Colonic mucosa (tissue), 4 donors: ENCODE measurements at regions not wholly inside any gene's neighbourhood (a gene's known extent, or its start where the extent isn't known, plus 50 kb on each side); places are given as distances from the start of the nearest gene placed in this dataset.

Experiments
- DNase-seq: peaks from one replicate; pipeline ENCODE4 v3.0.0-alpha.2; 2020
- H3K27ac ChIP-seq: fragments of 200-600 bp; one replicate; pipeline ENCODE4 v1.8.0; 2021
- H3K27me3 ChIP-seq: fragments of 200-600 bp; one replicate; pipeline ENCODE4 v1.8.0; 2021
- H3K36me3 ChIP-seq: fragments of 200-600 bp; one replicate; pipeline ENCODE4 v1.8.0; 2021
- H3K4me1 ChIP-seq: fragments of 200-600 bp; one replicate; pipeline ENCODE4 v1.8.0; 2021; ENCODE audit warnings: mild to moderate bottlenecking
- H3K4me3 ChIP-seq: fragments of 200-600 bp; one replicate; pipeline ENCODE4 v1.8.0; 2021
- H3K9ac ChIP-seq, 2 donors: one replicate each; pipeline ENCODE4 v1.7.0; 2013; ENCODE audit warnings: control low read depth in 2 of 2, low read depth in 2 of 2, low read length in 2 of 2
- H3K9me3 ChIP-seq: fragments of 200-600 bp; one replicate; pipeline ENCODE4 v1.8.0; 2021
- intact Hi-C: fragments of 100-400 bp; cut with DNase I; formaldehyde crosslinking; loops from one replicate; pipeline ENCODE4 v1.14.1; 2022
- TF ChIP-seq, protein P1 (sequence below): fragments of 200-600 bp; IDR thresholded peaks from one replicate; pipeline ENCODE4 v1.8.0; 2022; ENCODE audit warnings: antibody characterized with exemption, mild to moderate bottlenecking
- donor health status: healthy.
- donor health status: DM: no; HTN: no; CAD: no.
- donor health status: DM: no; HTN: no; CAD: no.

DNA sequence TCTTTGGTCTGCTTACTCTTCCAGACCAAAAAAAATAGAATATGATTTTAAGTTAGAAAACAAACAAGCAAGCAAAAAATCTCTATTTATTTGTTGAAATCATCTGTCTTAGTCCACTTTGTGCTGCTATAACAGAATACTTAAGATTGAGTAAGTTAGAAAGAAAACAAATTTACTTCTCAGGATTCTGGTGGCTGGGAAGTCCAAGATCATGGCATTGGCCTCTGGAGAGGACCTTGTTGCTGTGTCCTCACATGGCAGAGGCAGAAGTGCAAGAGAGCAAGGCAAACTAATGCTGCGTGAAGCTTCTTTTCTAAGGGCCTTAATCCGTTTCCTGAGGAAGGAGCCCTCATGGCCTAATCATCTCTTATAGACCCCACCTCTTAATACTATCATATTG is 156.2 kb downstream of the SPP2 start:
- H3K4me3 ChIP-seq: no peak overlapping the region
- H3K27me3 ChIP-seq: no peaks in the 10 kb centered on the region
- H3K9ac ChIP-seq: no peak overlapping the region
- DNase-seq: no peak
- H3K9me3 ChIP-seq: no peaks in the 10 kb centered on the region
- TF ChIP-seq, protein P1, sequence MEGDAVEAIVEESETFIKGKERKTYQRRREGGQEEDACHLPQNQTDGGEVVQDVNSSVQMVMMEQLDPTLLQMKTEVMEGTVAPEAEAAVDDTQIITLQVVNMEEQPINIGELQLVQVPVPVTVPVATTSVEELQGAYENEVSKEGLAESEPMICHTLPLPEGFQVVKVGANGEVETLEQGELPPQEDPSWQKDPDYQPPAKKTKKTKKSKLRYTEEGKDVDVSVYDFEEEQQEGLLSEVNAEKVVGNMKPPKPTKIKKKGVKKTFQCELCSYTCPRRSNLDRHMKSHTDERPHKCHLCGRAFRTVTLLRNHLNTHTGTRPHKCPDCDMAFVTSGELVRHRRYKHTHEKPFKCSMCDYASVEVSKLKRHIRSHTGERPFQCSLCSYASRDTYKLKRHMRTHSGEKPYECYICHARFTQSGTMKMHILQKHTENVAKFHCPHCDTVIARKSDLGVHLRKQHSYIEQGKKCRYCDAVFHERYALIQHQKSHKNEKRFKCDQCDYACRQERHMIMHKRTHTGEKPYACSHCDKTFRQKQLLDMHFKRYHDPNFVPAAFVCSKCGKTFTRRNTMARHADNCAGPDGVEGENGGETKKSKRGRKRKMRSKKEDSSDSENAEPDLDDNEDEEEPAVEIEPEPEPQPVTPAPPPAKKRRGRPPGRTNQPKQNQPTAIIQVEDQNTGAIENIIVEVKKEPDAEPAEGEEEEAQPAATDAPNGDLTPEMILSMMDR: no peak
- H3K36me3 ChIP-seq: no peaks in the 10 kb centered on the region
- no peak overlapping the region for H3K27ac ChIP-seq
- no peaks in the 10 kb centered on the region for H3K4me1 ChIP-seq
- intact Hi-C loops: no loop called here

DNA sequence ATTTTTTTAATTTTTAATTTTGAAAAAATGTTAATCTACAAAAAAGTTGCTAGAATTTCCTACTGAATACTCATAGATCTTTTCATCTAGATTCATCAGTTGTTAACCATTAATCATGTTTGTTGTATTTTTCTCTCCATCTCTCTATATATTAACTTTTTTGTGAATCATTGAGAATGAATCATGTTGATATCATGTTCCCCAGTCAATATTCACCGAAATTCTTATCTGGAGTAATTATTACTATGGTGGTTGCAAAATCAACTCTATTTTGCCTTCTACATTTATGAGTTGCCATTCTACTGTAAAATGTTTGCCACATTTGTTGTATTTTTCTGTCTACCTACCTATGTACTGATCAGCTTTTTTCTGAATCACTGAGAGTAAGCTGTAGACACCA is 154.0 kb downstream of the SPP2 start:
- TF ChIP-seq, protein P1: no peak
- Histone ChIP-seq H3K9me3 (no peaks in the 10 kb centered on the region), H3K36me3 (no peaks in the 10 kb centered on the region), H3K9ac (no peak overlapping the region), H3K4me1 (no peaks in the 10 kb centered on the region), H3K27me3 (no peaks in the 10 kb centered on the region), H3K27ac (no peak overlapping the region), H3K4me3 (no peak overlapping the region)
- intact Hi-C loops: no loop called here
- DNase-seq: no peak

DNA sequence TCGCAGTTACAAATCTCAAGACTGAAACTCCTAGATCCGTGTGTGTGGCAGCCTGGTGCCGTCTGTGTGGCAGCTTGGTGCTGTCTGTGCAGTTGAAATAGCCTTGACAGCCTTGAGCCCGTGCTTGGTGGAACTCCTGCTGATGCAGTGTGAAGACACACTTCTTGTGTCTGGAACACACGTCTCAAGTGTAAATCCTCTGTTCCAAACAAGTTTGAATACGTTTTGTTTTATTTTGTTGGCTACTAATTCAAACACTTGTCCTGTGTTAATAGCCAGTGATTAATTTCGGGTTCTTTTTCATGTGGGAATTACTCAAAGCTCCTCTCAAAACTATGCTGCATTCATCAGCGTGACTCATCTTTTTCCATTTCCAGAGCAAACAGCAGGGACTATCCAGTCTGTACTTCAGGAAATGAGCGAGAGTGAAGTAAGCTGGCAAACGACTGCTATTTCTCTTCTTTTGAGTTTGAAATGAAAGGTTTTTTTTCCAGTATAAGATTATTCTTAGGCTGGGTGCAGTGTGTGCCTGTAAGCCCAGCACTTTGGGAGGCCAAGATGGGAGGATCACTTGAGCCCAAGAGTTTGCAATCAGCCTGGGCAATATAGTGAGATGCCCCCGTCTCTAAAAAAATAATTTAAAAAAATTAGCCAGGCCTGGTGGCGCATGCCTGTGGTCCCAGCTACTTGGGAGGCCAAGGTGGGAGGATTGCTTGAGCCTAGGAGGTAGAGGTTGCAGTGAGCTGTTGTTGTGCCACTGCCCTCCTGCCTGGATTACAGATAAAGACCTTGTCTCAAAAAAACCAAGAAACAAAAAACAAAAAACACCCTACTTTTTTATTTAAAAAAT is 152.9 kb downstream of the SPP2 start:
- H3K27me3 ChIP-seq: no peaks in the 10 kb centered on the region
- intact Hi-C loops: no loop called here
- DNase-seq: no peak
- H3K9me3 ChIP-seq: no peaks in the 10 kb centered on the region
- H3K27ac ChIP-seq: no peak overlapping the region
- no peaks in the 10 kb centered on the region for H3K4me1 ChIP-seq
- no peak overlapping the region for H3K9ac ChIP-seq
- no peak overlapping the region for H3K4me3 ChIP-seq
- TF ChIP-seq, protein P1: no peak
- no peaks in the 10 kb centered on the region for H3K36me3 ChIP-seq

DNA sequence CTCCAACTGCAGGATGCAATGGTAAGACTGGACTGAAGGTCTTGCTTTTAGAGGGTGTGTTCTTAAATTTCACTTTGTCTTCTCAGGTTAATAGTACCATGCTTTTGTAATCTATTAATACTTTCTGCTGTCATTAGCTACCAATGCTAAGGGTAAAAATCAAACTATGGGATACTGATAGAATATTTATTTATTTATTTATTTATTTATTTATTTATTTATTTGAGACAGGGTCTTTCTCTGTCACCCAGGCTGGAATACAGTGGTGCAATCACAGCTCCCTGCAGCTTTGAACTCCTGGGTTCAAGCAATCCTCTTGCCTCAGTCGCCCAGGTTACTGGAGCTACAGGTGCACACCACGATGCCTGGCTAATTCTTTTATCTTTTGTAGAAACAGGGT is 152.1 kb downstream of the SPP2 start:
- Histone ChIP-seq H3K36me3 (no peaks in the 10 kb centered on the region), H3K4me1 (no peaks in the 10 kb centered on the region), H3K9me3 (no peaks in the 10 kb centered on the region), H3K4me3 (no peak overlapping the region), H3K27ac (no peak overlapping the region), H3K9ac (no peak overlapping the region), H3K27me3 (no peaks in the 10 kb centered on the region)
- no peak for DNase-seq
- intact Hi-C loops: no loop called here
- TF ChIP-seq, protein P1: no peak

GRCh38 chr2:234199996-234200395 is 149.5 kb downstream of the SPP2 start:
- DNase-seq: no peak
- Histone ChIP-seq H3K27ac (no peak overlapping the region), H3K27me3 (no peaks in the 10 kb centered on the region), H3K4me3 (no peak overlapping the region), H3K4me1 (no peaks in the 10 kb centered on the region), H3K9ac (no peak overlapping the region), H3K36me3 (no peaks in the 10 kb centered on the region), H3K9me3 (no peaks in the 10 kb centered on the region)
- intact Hi-C loops: no loop called here
- TF ChIP-seq, protein P1: no peak
